RKO (cell line): ENCODE measurements at regions not wholly inside any gene's neighbourhood (a gene's known extent, or its start where the extent isn't known, plus 50 kb on each side); places are given as distances from the start of the nearest gene placed in this dataset.
"Not testable (repeated sequence)": the region's sequence is repeated elsewhere in the genome, so short reads cannot be mapped to it uniquely, and the experiment has no call there.

ENCODE experiments used
- DNase-seq: peaks from one replicate; pipeline ENCODE4 v3.0.0-alpha.2; 2016; ENCODE audit warnings: low spot score

GRCh38 chr7:46071076-46071475 is 150.0 kb upstream of the IGFBP3 start:
- DNase-seq: no peak

- no peak for DNase-seq
These were observed 147.1 kb upstream of the IGFBP3 start for GRCh38 chr7:46068159-46068558.

GRCh38 chr7:46059308-46060020 is 138.4 kb upstream of the IGFBP3 start:
- no peak for DNase-seq

- peak; percentile 25 for DNase-seq
These were observed 137.2 kb upstream of the IGFBP3 start for GRCh38 chr7:46058086-46058823.

- DNase-seq: no peak
These were observed 133.8 kb upstream of the IGFBP3 start for GRCh38 chr7:46054915-46055314.

- no peak for DNase-seq
These were observed 133.2 kb upstream of the IGFBP3 start for GRCh38 chr7:46054272-46054671.

GRCh38 chr7:46047581-46047980 is 126.5 kb upstream of the IGFBP3 start:
- no peak for DNase-seq

GRCh38 chr7:46043338-46043737 is 122.3 kb upstream of the IGFBP3 start:
- DNase-seq: not testable (repeated sequence)

- DNase-seq: not testable (repeated sequence)
These were observed 118.7 kb upstream of the IGFBP3 start for GRCh38 chr7:46039813-46040212.

- no peak for DNase-seq
These were observed 114.1 kb upstream of the IGFBP3 start for GRCh38 chr7:46035166-46035565.

GRCh38 chr7:46034056-46034768 is 113.1 kb upstream of the IGFBP3 start:
- DNase-seq: no peak

GRCh38 chr7:46033592-46033991 is 112.5 kb upstream of the IGFBP3 start:
- no peak for DNase-seq

- no peak for DNase-seq
These were observed 111.9 kb upstream of the IGFBP3 start for GRCh38 chr7:46032942-46033341.

GRCh38 chr7:46032353-46032752 is 111.3 kb upstream of the IGFBP3 start:
- no peak for DNase-seq

GRCh38 chr7:46029111-46029704 is 108.1 kb upstream of the IGFBP3 start:
- DNase-seq: no peak

- DNase-seq: no peak
These were observed 107.2 kb upstream of the IGFBP3 start for GRCh38 chr7:46028246-46028645.

- DNase-seq: no peak
These were observed 105.7 kb upstream of the IGFBP3 start for GRCh38 chr7:46026741-46027140.

- DNase-seq: no peak
These were observed 103.3 kb upstream of the IGFBP3 start for GRCh38 chr7:46024263-46024916.

- DNase-seq: no peak
These were observed 101.3 kb upstream of the IGFBP3 start for GRCh38 chr7:46022397-46022796.

- DNase-seq: no peak
These were observed 94.2 kb upstream of the IGFBP3 start for GRCh38 chr7:46015107-46015868.

- DNase-seq: no peak
These were observed 90.4 kb upstream of the IGFBP3 start for GRCh38 chr7:46011501-46011900.
